ENCODE measurements at regions not wholly inside any gene's neighbourhood (a gene's known extent, or its start where the extent isn't known, plus 50 kb on each side); places are given as distances from the start of the nearest gene placed in this dataset.

DNA sequence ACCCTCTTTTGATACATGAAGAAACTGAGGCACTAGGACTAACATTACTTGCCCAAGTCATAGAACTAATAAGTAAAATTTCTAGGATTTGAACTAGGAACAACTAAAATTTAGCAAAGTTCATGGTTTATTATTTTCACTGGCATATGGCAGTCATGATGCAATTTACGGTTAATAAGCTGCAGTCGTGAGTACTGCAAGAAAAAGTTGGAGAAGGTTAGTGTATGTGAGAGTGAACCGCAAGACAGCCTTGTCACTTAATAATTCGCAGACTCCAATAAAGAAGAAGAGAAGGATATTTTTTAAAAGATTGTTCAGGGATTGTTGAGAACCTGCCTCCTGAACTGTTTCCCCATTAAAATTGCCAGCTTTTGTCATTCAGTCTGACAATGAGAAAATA, 663.4 kb upstream of the TENM4 start:
- H2BK15ac ChIP-seq (ENCODE audit: low read length): no peak overlapping the region
- no peak overlapping the region for H3K4ac ChIP-seq (replicated peaks; ENCODE audit: insufficient read length, low read depth, low read length)
- no peak overlapping the region for H3K18ac ChIP-seq (ENCODE audit: extremely low read depth, low read length)
- H3K27me3 ChIP-seq (replicated peaks in 1 of 4; ENCODE audit: control insufficient read depth in 3 of 4, extremely low read depth in 1 of 4, insufficient read depth in 3 of 4, low read length in 3 of 4): no peaks in the 10 kb centered on the region
- no peak overlapping the region for H2BK120ac ChIP-seq (replicated peaks; ENCODE audit: low read depth, low read length)
- no peaks in the 10 kb centered on the region for H3K36me3 ChIP-seq (ENCODE audit: control insufficient read depth in 2 of 4, insufficient read depth in 4 of 4, low read length in 3 of 4)
- no peaks in the 10 kb centered on the region for H3K79me2 ChIP-seq (ENCODE audit: control insufficient read depth in 1 of 2, insufficient read depth in 2 of 2, low read length in 2 of 2)
- H3K23me2 ChIP-seq (ENCODE audit: low read depth, low read length): no peaks in the 10 kb centered on the region
- no peak overlapping the region for H3K56ac ChIP-seq (replicated peaks; ENCODE audit: insufficient read length, low read depth, low read length)
- no peak overlapping the region for H4K8ac ChIP-seq (ENCODE audit: extremely low read depth, insufficient read depth, low read length)
- no peak overlapping the region for H2BK20ac ChIP-seq (ENCODE audit: low read length)
- no peak overlapping the region for H2AFZ ChIP-seq (ENCODE audit: low read length)
- no peak overlapping the region for H2BK5ac ChIP-seq (ENCODE audit: low read depth, low read length)
- no peaks in the 10 kb centered on the region for H4K20me1 ChIP-seq (replicated peaks in 1 of 2; ENCODE audit: control insufficient read depth in 1 of 2, insufficient read depth in 2 of 2, low read length in 2 of 2)
- no peak overlapping the region for H3K9ac ChIP-seq (replicated peaks in 1 of 4; ENCODE audit: extremely low read depth in 1 of 4, low read depth in 3 of 4, low read length in 3 of 4)
- CTCF ChIA-PET (ENCODE audit: partially characterized antibody): interaction anchor here (0.6 to 1.2 kb wide), 3 partner anchors 48 to 448 kb away, joined by 3 to 5 read pairs (median 3); no protein-coding TSS in a partner anchor
- DNase-seq (ENCODE audit: low read depth in 1 of 2, low spot score in 2 of 2): no peak
- H3K79me1 ChIP-seq (ENCODE audit: low read depth, low read length): no peaks in the 10 kb centered on the region
- no peak overlapping the region for H3K14ac ChIP-seq (ENCODE audit: insufficient read length)
- no peak overlapping the region for H3K23ac ChIP-seq (ENCODE audit: insufficient read length)
- POLR2A ChIA-PET (ENCODE audit: partially characterized antibody): no interaction called here
- no peak overlapping the region for H4K91ac ChIP-seq (replicated peaks; ENCODE audit: insufficient read length, low read length)
- no peak overlapping the region for H2AK5ac ChIP-seq (ENCODE audit: low read depth, low read length)
- WGBS, 2 experiments (ENCODE audit: extremely low coverage in 1 of 2, insufficient coverage in 1 of 2, insufficient read length in 1 of 2, insufficient replicate concordance in 2 of 2, low coverage in 1 of 2, low lambda C conversion rate in 2 of 2, missing lambda C conversion rate in 1 of 2): 87% methylated on average over 4 of the region's 4 CpGs; no CpG with 5 or more reads in 1 of the 2 experiments
- H3K27ac ChIP-seq (ENCODE audit: low read depth, low read length): no peak overlapping the region
- FAIRE-seq: no peak
- H4K5ac ChIP-seq (ENCODE audit: insufficient read length, low read depth, low read length): no peak overlapping the region
- H3K4me1 ChIP-seq (replicated peaks in 1 of 4; ENCODE audit: control insufficient read depth in 3 of 4, insufficient read depth in 4 of 4, low read length in 3 of 4): no peaks in the 10 kb centered on the region
- H3K4me3 ChIP-seq (ENCODE audit: extremely low read depth in 1 of 4, insufficient read depth in 2 of 4, low read depth in 3 of 4, low read length in 4 of 4): no peak overlapping the region
- no peaks in the 10 kb centered on the region for H3K9me3 ChIP-seq (ENCODE audit: insufficient read depth in 2 of 2, low read depth in 1 of 2, low read length in 1 of 2)
- H3K4me2 ChIP-seq (ENCODE audit: insufficient read depth in 1 of 2, low read depth in 2 of 2, low read length in 2 of 2): no peak overlapping the region
- H2BK12ac ChIP-seq (ENCODE audit: low read depth, low read length): no peak overlapping the region
- TF ChIP-seq HDAC6 (IDR thresholded peaks at IDR 0.05; ENCODE audit: low read depth, low read length): no peak
- TF ChIP-seq ATF2 (IDR thresholded peaks at IDR 0.05; ENCODE audit: low read length): no peak
- TF ChIP-seq PHF8 (conservative IDR thresholded peaks at IDR 0.05; ENCODE audit: low read depth, low read length): no peak
- no peak for TF ChIP-seq EGR1 (IDR thresholded peaks at IDR 0.05; ENCODE audit: borderline replicate concordance, low read depth, low read length)
- no peak for TF ChIP-seq SAP30 (IDR thresholded peaks at IDR 0.05; ENCODE audit: insufficient read depth, insufficient replicate concordance, low read length)
- TF ChIP-seq FOSL1 (IDR thresholded peaks at IDR 0.05; ENCODE audit: insufficient read depth, low read depth, low read length): no peak
- TF ChIP-seq TBP (IDR thresholded peaks at IDR 0.05; ENCODE audit: low read depth, low read length): no peak
- TF ChIP-seq MAX (IDR thresholded peaks at IDR 0.05): no peak
- no peak for TF ChIP-seq SP4 (IDR thresholded peaks at IDR 0.05; ENCODE audit: low read length)
- no peak for TF ChIP-seq BRCA1 (IDR thresholded peaks at IDR 0.05; ENCODE audit: low read depth, low read length)
- no peak for TF ChIP-seq BCL11A (IDR thresholded peaks at IDR 0.05; ENCODE audit: low read depth in 2 of 2, low read length in 2 of 2)
- no peak for TF ChIP-seq CREB1 (IDR thresholded peaks at IDR 0.05)
- no peak for TF ChIP-seq JUND (IDR thresholded peaks at IDR 0.05; ENCODE audit: low read length)
- no peak for TF ChIP-seq SP2 (IDR thresholded peaks at IDR 0.05; ENCODE audit: low read length)

Measured in H1 (cell line).